ENCODE measurements at regions not wholly inside any gene's neighbourhood (a gene's known extent, or its start where the extent isn't known, plus 50 kb on each side); places are given as distances from the start of the nearest gene placed in this dataset.

DNA sequence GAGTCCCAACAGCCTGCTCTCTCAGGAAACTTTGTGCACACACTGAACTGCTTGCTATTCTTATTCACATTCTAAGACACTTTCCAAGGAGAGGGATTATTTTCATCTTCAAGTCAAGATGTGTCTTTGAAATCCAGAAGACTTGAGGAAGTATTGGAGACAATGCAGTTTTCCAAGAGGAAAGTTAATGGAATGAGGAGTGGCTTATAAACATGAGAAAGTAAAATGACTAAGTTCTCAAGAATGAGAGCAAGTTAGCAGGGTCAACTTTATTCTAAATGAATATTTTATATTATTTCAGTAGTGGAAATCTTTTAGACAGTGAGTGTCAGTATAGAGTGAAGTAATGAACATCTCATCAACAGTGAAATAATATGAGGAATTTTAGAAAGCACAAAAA lies 1239.3 kb downstream of the MRPL39 start:
- Histone ChIP-seq H3K4me3 (no peak overlapping the region), H3K9me3 (no peaks in the 10 kb centered on the region), H3K36me3 (no peaks in the 10 kb centered on the region), H3K4me1 (no peaks in the 10 kb centered on the region), H3K27ac (no peak overlapping the region), H3K27me3 (ENCODE audit: low read depth) (no peaks in the 10 kb centered on the region)
- no peak for TF ChIP-seq CTCF (IDR thresholded peaks at IDR 0.05)
- DNase-seq (no peak), ATAC-seq (no peak)
- intact Hi-C loops (cut with DNase I), result no loop called here

- Histone ChIP-seq H3K27ac (no peak overlapping the region), H3K27me3 (ENCODE audit: low read depth) (no peaks in the 10 kb centered on the region), H3K9me3 (no peaks in the 10 kb centered on the region), H3K4me1 (no peaks in the 10 kb centered on the region), H3K36me3 (no peaks in the 10 kb centered on the region), H3K4me3 (no peak overlapping the region)
- no peak for DNase-seq
- intact Hi-C loops (cut with DNase I), result no loop called here
- no peak for TF ChIP-seq CTCF (IDR thresholded peaks at IDR 0.05)
- no peak for ATAC-seq
Measured at GRCh38 chr21:24353492-24353891, 1253.8 kb downstream of the MRPL39 start.

GRCh38 chr21:24339406-24339805 lies 1267.9 kb downstream of the MRPL39 start:
- Histone ChIP-seq H3K9me3 (no peaks in the 10 kb centered on the region), H3K4me1 (no peaks in the 10 kb centered on the region), H3K27me3 (ENCODE audit: low read depth) (no peaks in the 10 kb centered on the region), H3K4me3 (no peak overlapping the region), H3K27ac (no peak overlapping the region), H3K36me3 (no peaks in the 10 kb centered on the region)
- DNase-seq, result no peak
- TF ChIP-seq CTCF (IDR thresholded peaks at IDR 0.05), result no peak
- ATAC-seq, result no peak
- intact Hi-C loops (cut with DNase I), result no loop called here

- DNase-seq, result no peak
- Histone ChIP-seq H3K9me3 (no peaks in the 10 kb centered on the region), H3K4me1 (no peaks in the 10 kb centered on the region), H3K27ac (no peak overlapping the region), H3K27me3 (ENCODE audit: low read depth) (no peaks in the 10 kb centered on the region), H3K36me3 (no peaks in the 10 kb centered on the region), H3K4me3 (no peak overlapping the region)
- no peak for TF ChIP-seq CTCF (IDR thresholded peaks at IDR 0.05)
- ATAC-seq, result no peak
- intact Hi-C loops (cut with DNase I), result no loop called here
Measured at GRCh38 chr21:24336491-24336890, 1270.8 kb downstream of the MRPL39 start.

DNA sequence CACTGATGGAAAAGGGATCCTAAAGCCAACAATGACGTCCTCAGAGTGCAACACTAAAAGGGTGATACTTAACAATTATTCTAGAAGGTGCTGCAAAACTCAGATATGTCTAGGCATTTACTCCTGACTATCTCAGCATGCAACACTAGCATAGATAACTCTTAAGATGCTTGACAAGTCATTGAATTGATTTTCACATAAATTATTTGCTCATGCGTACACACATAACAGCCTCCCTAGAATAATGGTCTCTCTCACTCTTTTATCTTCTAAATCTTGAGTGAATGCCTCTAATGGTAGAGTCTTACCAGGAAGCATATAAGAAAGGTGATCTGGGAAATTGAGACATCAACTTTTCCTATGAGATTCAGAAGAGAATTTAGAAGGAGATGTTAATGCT lies 1283.7 kb downstream of the MRPL39 start:
- no peaks in the 10 kb centered on the region for H3K27me3 ChIP-seq (ENCODE audit: low read depth)
- intact Hi-C loops (cut with DNase I), result no loop called here
- no peaks in the 10 kb centered on the region for H3K36me3 ChIP-seq
- TF ChIP-seq CTCF (IDR thresholded peaks at IDR 0.05), result no peak
- ATAC-seq, result no peak
- no peak for DNase-seq
- H3K4me1 ChIP-seq, result no peaks in the 10 kb centered on the region
- H3K4me3 ChIP-seq, result no peak overlapping the region
- H3K9me3 ChIP-seq, result no peaks in the 10 kb centered on the region
- no peak overlapping the region for H3K27ac ChIP-seq
